Psoas muscle (tissue), 7 donors: ENCODE measurements at regions not wholly inside any gene's neighbourhood (a gene's known extent, or its start where the extent isn't known, plus 50 kb on each side); places are given as distances from the start of the nearest gene placed in this dataset.
A peak's percentile ranks its signal among the peaks of the same experiment; 100 is the strongest.
"Not testable (repeated sequence)": the region's sequence is repeated elsewhere in the genome, so short reads cannot be mapped to it uniquely, and the experiment has no call there.

ENCODE experiments used
- ATAC-seq, 4 donors: fragments of 200-7000 bp; cut with Tn5 transposase; one replicate each; pipeline ENCODE4 v1.9.1; 2020; ENCODE audit warnings: moderate library complexity in 3 of 4, mild to moderate bottlenecking in 2 of 4
- DNase-seq, 2 donors: peaks; one replicate each; pipeline ENCODE4 v3.0.0-alpha.2; 2020
- H3K27ac ChIP-seq: fragments of 200-600 bp; one replicate; pipeline ENCODE4 v1.8.0; 2022
- H3K27me3 ChIP-seq, 3 donors: fragments of 200-600 bp in 1 of 3; one replicate each; pipeline versions ENCODE4 v1.6.1 to v1.8.0; 2013 to 2022; ENCODE audit warnings: low read length in 2 of 3, mild to moderate bottlenecking in 2 of 3, moderate library complexity in 1 of 3; ENCODE audit not compliant: insufficient read depth in 3 of 3
- H3K36me3 ChIP-seq, 2 donors: fragments of 200-600 bp in 1 of 2; one replicate each; pipeline versions ENCODE4 v1.6.1 to v1.8.0; 2013 to 2022; ENCODE audit warnings: low read depth in 1 of 2, mild to moderate bottlenecking in 1 of 2, moderate library complexity in 1 of 2; ENCODE audit not compliant: insufficient read depth in 1 of 2
- H3K4me1 ChIP-seq: fragments of 200-600 bp; one replicate; pipeline ENCODE4 v1.8.0; 2022
- H3K4me3 ChIP-seq: fragments of 200-600 bp; one replicate; pipeline ENCODE4 v1.8.0; 2022; ENCODE audit warnings: mild to moderate bottlenecking
- H3K9me3 ChIP-seq: fragments of 200-600 bp; one replicate; pipeline ENCODE4 v1.8.0; 2022
- CTCF ChIP-seq: fragments of 200-600 bp; IDR thresholded peaks from one replicate; pipeline ENCODE4 v1.8.0; 2022; ENCODE audit warnings: antibody characterized with exemption
- WGBS, 3 donors: extraction: QIAGEN DNeasy Blood & Tissue Kit; methylation state at CpG; one replicate each; pipeline versions ENCODE4 v1.1.6 to v1.1.7; 2013; 5-methylcytosine and 5-hydroxymethylcytosine counted together
- intact Hi-C, 2 donors: fragments of 100-400 bp; cut with DNase I; formaldehyde crosslinking; loops; one replicate each; pipeline versions ENCODE4 v1.11.0 to v1.14.2; 2022
- donor health status: healthy with polysubstance abuse.
- donor health status: DM: no; HTN: no; CAD: no; lungs with moderate emphysema.
- donor health status: Bipolar disorder and iron deficiency.
- donor health status: healthy.
- donor health status: DM: yes; HTN: yes; CAD: no.
- donor health status: DM: no; HTN: no; CAD: no.
- donor health status: DM: yes; HTN: yes; CAD: no.

GRCh38 chr6:168937054-168937453 is 316.6 kb downstream of the THBS2 start:
- ATAC-seq = peak; percentile 63 to 79 (median 72)
- Histone ChIP-seq H3K36me3 (no peaks in the 10 kb centered on the region), H3K4me3 (no peak overlapping the region), H3K27me3 (no peaks in the 10 kb centered on the region), H3K4me1 (peaks cover 31% of the 10 kb centered on the region), H3K9me3 (no peaks in the 10 kb centered on the region), H3K27ac (peak overlapping the region; percentile 30)
- no peak for DNase-seq
- intact Hi-C loops = no loop called here
- 38 to 54% (median 52%) methylated on average over 7 of the region's 7 CpGs for WGBS, 3 donors
- TF ChIP-seq CTCF = no peak

- Histone ChIP-seq H3K9me3 (no peaks in the 10 kb centered on the region), H3K4me3 (no peak overlapping the region), H3K36me3 (no peaks in the 10 kb centered on the region), H3K4me1 (peaks cover 31% of the 10 kb centered on the region), H3K27me3 (no peaks in the 10 kb centered on the region), H3K27ac (peak overlapping the region; percentile 38)
- WGBS, 3 donors = 82 to 89% (median 85%) methylated on average over 10 of the region's 10 CpGs
- ATAC-seq = peak in 1 of 4 donors; percentile 17
- DNase-seq = no peak
- intact Hi-C loops = no loop called here
- TF ChIP-seq CTCF = no peak
These were observed 318.0 kb downstream of the THBS2 start for GRCh38 chr6:168935628-168936010.

- H3K4me3 ChIP-seq = no peak overlapping the region
- H3K27ac ChIP-seq = peak overlapping the region; percentile 23
- ATAC-seq (peak in 1 of 4 donors; percentile 31), DNase-seq (no peak)
- H3K4me1 ChIP-seq = peaks cover 31% of the 10 kb centered on the region
- TF ChIP-seq CTCF = no peak
- H3K9me3 ChIP-seq = no peaks in the 10 kb centered on the region
- H3K36me3 ChIP-seq = no peaks in the 10 kb centered on the region
- WGBS, 3 donors = 64 to 75% (median 67%) methylated on average over 25 of the region's 25 CpGs
- no peaks in the 10 kb centered on the region for H3K27me3 ChIP-seq
- intact Hi-C loops = no loop called here
These were observed 318.7 kb downstream of the THBS2 start for GRCh38 chr6:168934660-168935627.

GRCh38 chr6:168932171-168932570 is 321.5 kb downstream of the THBS2 start:
- intact Hi-C loops, DNase-seq, ATAC-seq, H3K4me3 ChIP-seq, H3K27me3 ChIP-seq, H3K27ac ChIP-seq, H3K36me3 ChIP-seq, H3K9me3 ChIP-seq: not testable (repeated sequence)
- H3K4me1 ChIP-seq = peaks cover 14% of the 10 kb centered on the region
- 85 to 89% (median 86%) methylated on average over 13 to 15 of the region's 16 CpGs for WGBS, 3 donors

GRCh38 chr6:168931072-168931471 is 322.6 kb downstream of the THBS2 start:
- ATAC-seq, intact Hi-C loops, H3K36me3 ChIP-seq, H3K27me3 ChIP-seq, DNase-seq, H3K27ac ChIP-seq, H3K4me1 ChIP-seq, H3K4me3 ChIP-seq, H3K9me3 ChIP-seq: not testable (repeated sequence)
- WGBS, 3 donors = 75 to 79% (median 79%) methylated on average over 13 to 17 of the region's 17 CpGs
